ENCODE measurements at regions not wholly inside any gene's neighbourhood (a gene's known extent, or its start where the extent isn't known, plus 50 kb on each side); places are given as distances from the start of the nearest gene placed in this dataset.

GRCh38 chr6:67003844-67004243 lies 1296.8 kb upstream of the EYS start:
- no peaks in the 10 kb centered on the region for H3K4me1 ChIP-seq (ENCODE audit: control insufficient read depth, extremely low read depth, insufficient read depth, low read length)
- ChIA-PET POLR2A (no interaction called here), CTCF (no interaction called here)
- no peak overlapping the region for H2AFZ ChIP-seq (ENCODE audit: low read depth, low read length)
- no peak overlapping the region for H3K4me2 ChIP-seq (ENCODE audit: insufficient read depth, low read length)
- no peak for DNase-seq (ENCODE audit: low read depth, low spot score)
- H4K20me1 ChIP-seq (replicated peaks; ENCODE audit: control insufficient read depth, extremely low read depth, insufficient read depth, low read length): no peaks in the 10 kb centered on the region
- H3K9me3 ChIP-seq (replicated peaks; ENCODE audit: control insufficient read depth, insufficient read depth, low read length): peaks cover 2% of the 10 kb centered on the region
- H3K27me3 ChIP-seq (ENCODE audit: control insufficient read depth in 2 of 2, insufficient read depth in 2 of 2, low read length in 2 of 2): no peaks in the 10 kb centered on the region
- no peaks in the 10 kb centered on the region for H3K36me3 ChIP-seq (ENCODE audit: control insufficient read depth in 2 of 2, extremely low read depth in 1 of 2, insufficient read depth in 2 of 2, low read length in 2 of 2)
- intact Hi-C loops (cut with micrococcal nuclease): no loop called here
- no peaks in the 10 kb centered on the region for H3K9me1 ChIP-seq (replicated peaks; ENCODE audit: control insufficient read depth, extremely low read depth, insufficient read depth, low read length)
- TF ChIP-seq POLR2A (IDR thresholded peaks at IDR 0.05; ENCODE audit: low read depth, low read length) (no peak), GATA2 (IDR thresholded peaks at IDR 0.05; ENCODE audit: insufficient read depth, insufficient read length, low read depth, low read length) (no peak), POLR2AphosphoS5 (IDR thresholded peaks at IDR 0.05; ENCODE audit: insufficient read depth, low read depth, low read length) (no peak), EZH2 (IDR thresholded peaks at IDR 0.05; ENCODE audit: borderline replicate concordance, low read depth, low read length, severe bottlenecking) (no peak), JUN (IDR thresholded peaks at IDR 0.05; ENCODE audit: borderline replicate concordance, insufficient read depth, insufficient read length, low read depth) (no peak), CTCF (IDR thresholded peaks at IDR 0.05; ENCODE audit: extremely low read depth in 1 of 2, insufficient read depth in 1 of 2, low read depth in 1 of 2, low read length in 2 of 2) (no peak), FOS (IDR thresholded peaks at IDR 0.05; ENCODE audit: borderline replicate concordance, insufficient read depth, low read length) (no peak), MAX (IDR thresholded peaks at IDR 0.05; ENCODE audit: insufficient read depth, insufficient read length) (no peak), MYC (IDR thresholded peaks at IDR 0.05; ENCODE audit: low read depth, low read length) (no peak)
- no peak overlapping the region for H3K27ac ChIP-seq (ENCODE audit: insufficient read depth, low read depth, low read length)
- no peak overlapping the region for H3K4me3 ChIP-seq (replicated peaks in 1 of 3; ENCODE audit: insufficient read depth in 1 of 3, low read depth in 1 of 3, low read length in 3 of 3)
- BruUV-seq (replicated peaks): no TSS peak
- dilution Hi-C loops (cut with MboI; ENCODE audit: extremely low pct_ligation_motif_present, low sequenced_read_pairs): no loop called here
- no peak for FAIRE-seq
- H3K9ac ChIP-seq (replicated peaks; ENCODE audit: extremely low read depth, insufficient read depth, low read length): no peak overlapping the region
- no peaks in the 10 kb centered on the region for H3K79me2 ChIP-seq (ENCODE audit: control insufficient read depth, insufficient read depth, low read length)

Measured in endothelial cell of umbilical vein (primary cell).